Esophagus squamous epithelium (tissue), 4 donors: ENCODE measurements at regions not wholly inside any gene's neighbourhood (a gene's known extent, or its start where the extent isn't known, plus 50 kb on each side); places are given as distances from the start of the nearest gene placed in this dataset.

Experiments
- CTCF ChIP-seq, 6 experiments: fragments of 450-650 bp in 4 of 6; fragments of 200-600 bp in 2 of 6; sonication (generic) in 2 of 6; IDR thresholded peaks; one replicate each; pipeline ENCODE4 v1.5.1; 2016 to 2019; ENCODE audit warnings: antibody characterized with exemption in 6 of 6, mild to moderate bottlenecking in 4 of 6, moderate library complexity in 4 of 6
- POLR2A ChIP-seq, 4 donors: fragments of 450-650 bp; IDR thresholded peaks; one replicate each; pipeline ENCODE4 v1.6.1; 2017; ENCODE audit warnings: antibody characterized with exemption in 4 of 4, mild to moderate bottlenecking in 4 of 4, moderate library complexity in 3 of 4

- TF ChIP-seq CTCF (IDR thresholded peaks at IDR 0.05) (no peak), POLR2A (IDR thresholded peaks at IDR 0.05) (no peak)
Measured at GRCh38 chr4:13316354-13316753, 167.8 kb downstream of the RAB28 start.
